ENCODE measurements at regions not wholly inside any gene's neighbourhood (a gene's known extent, or its start where the extent isn't known, plus 50 kb on each side); places are given as distances from the start of the nearest gene placed in this dataset.
"Not testable (repeated sequence)": the region's sequence is repeated elsewhere in the genome, so short reads cannot be mapped to it uniquely, and the experiment has no call there.

GRCh38 chr7:106740806-106741205 is 79.8 kb upstream of the CCDC71L start (continued):
- TF ChIP-seq AFF4 (CRISPR knock-in tag; IDR thresholded peaks at IDR 0.05; ENCODE audit: borderline replicate concordance) (no peak), TCF7 (CRISPR knock-in tag; IDR thresholded peaks at IDR 0.05; ENCODE audit: low read depth) (no peak), ATF6 (CRISPR knock-in tag; IDR thresholded peaks at IDR 0.05) (no peak), ZNF396 (CRISPR knock-in tag; IDR thresholded peaks at IDR 0.05; ENCODE audit: borderline replicate concordance) (no peak)

- ChIA-PET CTCF (interaction anchor here (0.8 to 1.4 kb wide), 5 partner anchors 8 to 223 kb away, joined by 3 to 7 read pairs (median 5); partner anchors contain the start of gene CCDC71L), POLR2A (no interaction called here)
- H3K4me1 Mint-ChIP-seq: peaks cover 6% of the 10 kb centered on the region; the same call in 1 of the 2 replicates
- no peaks in the 10 kb centered on the region for H3K27me3 Mint-ChIP-seq (ENCODE audit: low read depth)
- no peaks in the 10 kb centered on the region for H3K36me3 Mint-ChIP-seq
- no peak overlapping the region; the same call in 1 of the 2 replicates for H3K27ac Mint-ChIP-seq
- DNase-seq (ENCODE audit: low spot score) (no peak), ATAC-seq (peak; percentile 88)
- H3K9me3 Mint-ChIP-seq: no peaks in the 10 kb centered on the region
- no peak overlapping the region for H3K4me3 Mint-ChIP-seq
- TF ChIP-seq NR3C1 (CRISPR knock-in tag; conservative IDR thresholded peaks at IDR 0.05; ENCODE audit: low read depth): no peak
These were observed 83.7 kb upstream of the CCDC71L start for GRCh38 chr7:106744563-106745091.

- H3K27ac Mint-ChIP-seq; H3K4me3 Mint-ChIP-seq; DNase-seq (ENCODE audit: low spot score); POLR2A ChIA-PET; H3K4me1 Mint-ChIP-seq; ATAC-seq; H3K27me3 Mint-ChIP-seq (ENCODE audit: low read depth); H3K9me3 Mint-ChIP-seq; H3K36me3 Mint-ChIP-seq: not testable (repeated sequence)
- CTCF ChIA-PET: interaction anchor here (1.2 kb wide), 1 partner anchor 11 kb away, joined by 5 read pairs; no protein-coding TSS in a partner anchor
These were observed 86.3 kb upstream of the CCDC71L start for GRCh38 chr7:106747301-106747700.

- DNase-seq (ENCODE audit: low spot score): no peak
- peaks cover 6% of the 10 kb centered on the region; the same call in 1 of the 2 replicates for H3K4me1 Mint-ChIP-seq
- no peak overlapping the region for H3K27ac Mint-ChIP-seq
- no peak overlapping the region for H3K4me3 Mint-ChIP-seq
- no peaks in the 10 kb centered on the region for H3K27me3 Mint-ChIP-seq (ENCODE audit: low read depth)
- H3K9me3 Mint-ChIP-seq: no peaks in the 10 kb centered on the region
- no peak for ATAC-seq
- ChIA-PET CTCF (interaction anchor here (1.2 kb wide), 1 partner anchor 11 kb away, joined by 5 read pairs; no protein-coding TSS in a partner anchor), POLR2A (no interaction called here)
- TF ChIP-seq MLX (CRISPR knock-in tag; IDR thresholded peaks at IDR 0.05) (no peak), CTCF (IDR thresholded peaks at IDR 0.05) (no peak), ZNF423 (CRISPR knock-in tag; IDR thresholded peaks at IDR 0.05) (no peak), JAZF1 (CRISPR knock-in tag; IDR thresholded peaks at IDR 0.05) (no peak), JUN (CRISPR knock-in tag; IDR thresholded peaks at IDR 0.05) (no peak)
- no peaks in the 10 kb centered on the region for H3K36me3 Mint-ChIP-seq
These were observed 86.8 kb upstream of the CCDC71L start for GRCh38 chr7:106747804-106748203.
